HepG2 (cell line): ENCODE measurements at regions not wholly inside any gene's neighbourhood (a gene's known extent, or its start where the extent isn't known, plus 50 kb on each side); places are given as distances from the start of the nearest gene placed in this dataset.

Source experiments
- ATAC-seq: fragments of 200-7000 bp; cut with Tn5 transposase; 3 replicates; pipeline ENCODE4 v1.9.1; 2020; ENCODE audit warnings: mild to moderate bottlenecking, moderate library complexity
- BruUV-seq: library from RNA; stranded (reverse); fragments of 400-500 nt; replicated peaks from 2 replicates; lab custom pipeline; 2021; lab: Mats Ljungman, UMichigan
- CTCF ChIA-PET: fragments of 300-600 bp; formaldehyde crosslinking; extraction: SDS; loops from one replicate; lab custom pipeline; 2021; ENCODE audit warnings: low total read pairs, inconsistent platforms, low intra/inter-chr PET ratio; lab: Yijun Ruan, JAX
- POLR2A ChIA-PET: fragments of 350-600 bp; sonication (Branson Sonifier 250); formaldehyde crosslinking; loops from one replicate; lab custom pipeline; 2020; ENCODE audit warnings: antibody characterized with exemption, inconsistent platforms; lab: Yijun Ruan, JAX
- DNase-seq: peaks from one replicate; pipeline ENCODE4 v3.0.0-alpha.2; 2015; ENCODE audit warnings: low spot score
- FAIRE-seq: peaks from 3 replicates; lab custom pipeline; 2011; peaks lifted over from hg19 to GRCh38; lab: Jason Lieb, UNC
- H2AFZ ChIP-seq: one replicate; pipeline ENCODE4 v1.6.1; 2011; ENCODE audit warnings: low read length, inconsistent platforms
- H3K27ac ChIP-seq: fragments of 300-600 bp; 3 replicates; pipeline ENCODE4 v1.8.0; 2011; ENCODE audit warnings: mixed run types, mild to moderate bottlenecking, mixed read lengths, low read length, inconsistent platforms; ENCODE audit not compliant: insufficient read depth; ENCODE audit errors: extremely low read length
- H3K27me3 ChIP-seq, 2 experiments: fragments of 200-600 bp in 1 of 2; 2 replicates in 1 of 2; 3 replicates in 1 of 2; pipeline versions ENCODE4 v1.6.0 to v1.8.0; 2011; ENCODE audit warnings: low read length in 2 of 2, mild to moderate bottlenecking in 2 of 2, moderate library complexity in 2 of 2, inconsistent platforms in 1 of 2; ENCODE audit not compliant: insufficient read depth in 2 of 2, control insufficient read depth in 1 of 2
- H3K36me3 ChIP-seq, 2 experiments: fragments of 200-600 bp in 1 of 2; replicated peaks in 1 of 2; 2 replicates in 1 of 2; 3 replicates in 1 of 2; pipeline versions ENCODE4 v1.5.1 to v1.8.0; 2011; ENCODE audit warnings: low read length in 2 of 2, inconsistent platforms in 1 of 2; ENCODE audit not compliant: insufficient read depth in 2 of 2, control insufficient read depth in 1 of 2
- H3K4me1 ChIP-seq: 2 replicates; pipeline ENCODE4 v1.5.1; 2012; ENCODE audit warnings: low read length, inconsistent platforms; ENCODE audit not compliant: insufficient read depth
- H3K4me2 ChIP-seq: 2 replicates; pipeline ENCODE4 v1.6.0; 2011; ENCODE audit warnings: low read depth, low read length, inconsistent platforms
- H3K4me3 ChIP-seq, 3 experiments: fragments of 200-600 bp in 1 of 3; sonication (generic), shearing (Covaris generic) in 1 of 3; replicated peaks in 1 of 3; 2 replicates each; pipeline ENCODE4 v1.5.1; 2011 to 2016; ENCODE audit warnings: low read length in 3 of 3, inconsistent platforms in 2 of 3, low read depth in 2 of 3, mild to moderate bottlenecking in 2 of 3, control low read depth in 1 of 3, mixed read lengths in 1 of 3; ENCODE audit not compliant: insufficient read depth in 1 of 3
- H3K79me2 ChIP-seq: one replicate; pipeline ENCODE4 v1.6.1; 2011; ENCODE audit warnings: low read length, inconsistent platforms; ENCODE audit not compliant: insufficient read depth
- H3K9ac ChIP-seq: 2 replicates; pipeline ENCODE4 v1.6.0; 2011; ENCODE audit warnings: mild to moderate bottlenecking, low read depth, low read length, inconsistent platforms; ENCODE audit not compliant: insufficient read depth
- H3K9me3 ChIP-seq: 2 replicates; pipeline ENCODE4 v1.5.1; 2012; ENCODE audit warnings: mild to moderate bottlenecking, low read length
- H4K20me1 ChIP-seq: 2 replicates; pipeline ENCODE4 v1.6.0; 2011; ENCODE audit warnings: inconsistent platforms, mild to moderate bottlenecking, low read length, moderate library complexity; ENCODE audit not compliant: insufficient read depth
- BCL6 ChIP-seq: IDR thresholded peaks from 2 replicates; pipeline ENCODE4 v1.6.1; 2016; ENCODE audit warnings: missing genetic modification reagents, missing compliant biosample characterization
- MZF1 ChIP-seq: sonication (generic); formaldehyde crosslinking; IDR thresholded peaks from 2 replicates; pipeline ENCODE4 v1.8.1; 2023; ENCODE audit warnings: mild to moderate bottlenecking, missing genetic modification reagents, borderline replicate concordance
- NCOA1 ChIP-seq: sonication (generic); formaldehyde crosslinking; IDR thresholded peaks from 2 replicates; pipeline ENCODE4 v1.9.0; 2021; ENCODE audit warnings: missing genetic modification reagents
- RAD51 ChIP-seq: fragments of 450-650 bp; IDR thresholded peaks from 2 replicates; pipeline ENCODE4 v1.6.1; 2016; ENCODE audit warnings: borderline replicate concordance
- SP2 ChIP-seq: sonication (generic); formaldehyde crosslinking; IDR thresholded peaks from 2 replicates; pipeline ENCODE4 v1.5.1; 2020; ENCODE audit warnings: mild to moderate bottlenecking, missing genetic modification reagents
- THAP9 ChIP-seq: sonication (generic); formaldehyde crosslinking; IDR thresholded peaks from 2 replicates; pipeline ENCODE4; 2020; ENCODE audit warnings: missing genetic modification reagents, mild to moderate bottlenecking, borderline replicate concordance
- ZBTB21 ChIP-seq: sonication (generic); formaldehyde crosslinking; IDR thresholded peaks from 2 replicates; pipeline ENCODE4 v1.4.0; 2020; ENCODE audit warnings: missing genetic modification reagents
- ZBTB49 ChIP-seq: sonication (generic); formaldehyde crosslinking; IDR thresholded peaks from 2 replicates; pipeline ENCODE4 v1.4.0; 2020; ENCODE audit warnings: missing genetic modification reagents, borderline replicate concordance
- ZNF232 ChIP-seq: sonication (generic); formaldehyde crosslinking; IDR thresholded peaks from 2 replicates; pipeline ENCODE4 v1.4.0; 2020; ENCODE audit warnings: missing genetic modification reagents, borderline replicate concordance
- ZNF256 ChIP-seq: sonication (generic); formaldehyde crosslinking; conservative IDR thresholded peaks from 2 replicates; pipeline ENCODE4 v1.4.0; 2020; ENCODE audit warnings: missing genetic modification reagents
- ZNF441 ChIP-seq: sonication (generic); formaldehyde crosslinking; IDR thresholded peaks from 2 replicates; pipeline ENCODE4 v1.7.0; 2021; ENCODE audit warnings: missing genetic modification reagents, borderline replicate concordance
- ZNF883 ChIP-seq: sonication (generic); formaldehyde crosslinking; IDR thresholded peaks from 2 replicates; pipeline ENCODE4 v1.5.1; 2020; ENCODE audit warnings: mild to moderate bottlenecking, missing genetic modification reagents; ENCODE audit errors: not compliant biosample characterization
- WGBS: methylation state at CpG from one replicate; pipeline ENCODE4 v1.1.6; 2017; ENCODE audit warnings: low lambda C conversion rate; 5-methylcytosine and 5-hydroxymethylcytosine counted together
- in situ Hi-C: cut with HindIII; loops from 2 replicates; pipeline ENCODE4 v1.10.0; 2017; ENCODE audit warnings: low pct_unique_long_range_greater_than_20kb; ENCODE audit not compliant: extremely low pct_ligation_motif_present
- intact Hi-C: fragments of 100-400 bp; cut with micrococcal nuclease; formaldehyde crosslinking; loops from one replicate; pipeline ENCODE4 v1.10.0; 2022; ENCODE audit not compliant: unreplicated experiment
- TF ChIP-seq, protein P1 (sequence below): sonication (generic); formaldehyde crosslinking; IDR thresholded peaks from 2 replicates; pipeline ENCODE4 v1.4.0; 2020; ENCODE audit warnings: missing genetic modification reagents
- TF ChIP-seq, protein P2 (sequence below): sonication (generic); formaldehyde crosslinking; conservative IDR thresholded peaks from 2 replicates; pipeline ENCODE4 v1.8.1; 2023; ENCODE audit warnings: missing genetic modification reagents

GRCh38 chr2:146681991-146682390 lies 1162.8 kb upstream of the ACVR2A start (continued):
- no peak for TF ChIP-seq ZNF883 (CRISPR knock-in tag)
- TF ChIP-seq BCL6 (CRISPR knock-in tag): no peak

GRCh38 chr2:146678516-146678915 lies 1166.3 kb upstream of the ACVR2A start:
- 8% methylated on average over 5 of the region's 5 CpGs for WGBS
- Histone ChIP-seq H3K27me3 (no peaks in the 10 kb centered on the region), H3K4me1 (no peaks in the 10 kb centered on the region), H4K20me1 (no peaks in the 10 kb centered on the region), H2AFZ (no peak overlapping the region), H3K4me2 (no peak overlapping the region), H3K4me3 (no peak overlapping the region), H3K79me2 (no peaks in the 10 kb centered on the region), H3K9me3 (no peaks in the 10 kb centered on the region), H3K9ac (no peak overlapping the region), H3K36me3 (no peaks in the 10 kb centered on the region), H3K27ac (no peak overlapping the region)
- BruUV-seq: no TSS peak
- DNase-seq (no peak), ATAC-seq (no peak), FAIRE-seq (no peak)
- in situ Hi-C loops: no loop called here
- ChIA-PET POLR2A (no interaction called here), CTCF (no interaction called here)
- intact Hi-C loops: no loop called here
- TF ChIP-seq ZNF441 (CRISPR knock-in tag): no peak
- TF ChIP-seq, protein P1, sequence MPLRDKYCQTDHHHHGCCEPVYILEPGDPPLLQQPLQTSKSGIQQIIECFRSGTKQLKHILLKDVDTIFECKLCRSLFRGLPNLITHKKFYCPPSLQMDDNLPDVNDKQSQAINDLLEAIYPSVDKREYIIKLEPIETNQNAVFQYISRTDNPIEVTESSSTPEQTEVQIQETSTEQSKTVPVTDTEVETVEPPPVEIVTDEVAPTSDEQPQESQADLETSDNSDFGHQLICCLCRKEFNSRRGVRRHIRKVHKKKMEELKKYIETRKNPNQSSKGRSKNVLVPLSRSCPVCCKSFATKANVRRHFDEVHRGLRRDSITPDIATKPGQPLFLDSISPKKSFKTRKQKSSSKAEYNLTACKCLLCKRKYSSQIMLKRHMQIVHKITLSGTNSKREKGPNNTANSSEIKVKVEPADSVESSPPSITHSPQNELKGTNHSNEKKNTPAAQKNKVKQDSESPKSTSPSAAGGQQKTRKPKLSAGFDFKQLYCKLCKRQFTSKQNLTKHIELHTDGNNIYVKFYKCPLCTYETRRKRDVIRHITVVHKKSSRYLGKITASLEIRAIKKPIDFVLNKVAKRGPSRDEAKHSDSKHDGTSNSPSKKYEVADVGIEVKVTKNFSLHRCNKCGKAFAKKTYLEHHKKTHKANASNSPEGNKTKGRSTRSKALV (CRISPR knock-in tag): no peak
- TF ChIP-seq ZNF232: no peak
- TF ChIP-seq NCOA1 (CRISPR knock-in tag): no peak
- TF ChIP-seq THAP9: no peak
- TF ChIP-seq ZNF256 (CRISPR knock-in tag): no peak
- TF ChIP-seq ZBTB49 (CRISPR knock-in tag): no peak
- TF ChIP-seq ZBTB21 (CRISPR knock-in tag): no peak
- no peak for TF ChIP-seq ZNF883 (CRISPR knock-in tag)
- TF ChIP-seq SP2: no peak
- TF ChIP-seq, protein P2, sequence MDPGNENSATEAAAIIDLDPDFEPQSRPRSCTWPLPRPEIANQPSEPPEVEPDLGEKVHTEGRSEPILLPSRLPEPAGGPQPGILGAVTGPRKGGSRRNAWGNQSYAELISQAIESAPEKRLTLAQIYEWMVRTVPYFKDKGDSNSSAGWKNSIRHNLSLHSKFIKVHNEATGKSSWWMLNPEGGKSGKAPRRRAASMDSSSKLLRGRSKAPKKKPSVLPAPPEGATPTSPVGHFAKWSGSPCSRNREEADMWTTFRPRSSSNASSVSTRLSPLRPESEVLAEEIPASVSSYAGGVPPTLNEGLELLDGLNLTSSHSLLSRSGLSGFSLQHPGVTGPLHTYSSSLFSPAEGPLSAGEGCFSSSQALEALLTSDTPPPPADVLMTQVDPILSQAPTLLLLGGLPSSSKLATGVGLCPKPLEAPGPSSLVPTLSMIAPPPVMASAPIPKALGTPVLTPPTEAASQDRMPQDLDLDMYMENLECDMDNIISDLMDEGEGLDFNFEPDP (CRISPR knock-in tag): no peak
- TF ChIP-seq RAD51: no peak
- TF ChIP-seq MZF1 (CRISPR knock-in tag): no peak
